ENCODE measurements at regions not wholly inside any gene's neighbourhood (a gene's known extent, or its start where the extent isn't known, plus 50 kb on each side); places are given as distances from the start of the nearest gene placed in this dataset.

DNA sequence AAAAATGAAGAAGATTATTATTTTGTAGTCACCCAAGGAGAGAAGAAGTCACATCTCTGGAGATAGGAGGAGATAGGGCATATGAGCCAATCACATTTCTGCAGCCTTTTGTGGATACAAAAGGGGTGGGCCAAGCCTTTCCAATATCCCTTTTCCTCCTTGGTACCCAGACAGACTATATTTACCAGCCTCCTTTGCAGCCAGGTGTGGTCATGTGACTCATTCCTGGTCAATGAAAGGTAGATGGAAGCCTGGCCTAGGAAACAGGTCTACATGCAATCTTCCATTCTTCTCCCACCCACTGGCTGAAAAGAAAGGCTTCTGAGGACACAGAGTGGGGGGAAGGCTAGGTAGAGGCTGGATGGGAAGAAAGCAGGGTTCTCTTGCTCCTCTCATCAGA lies 58.1 kb upstream of the ERG start:
- DNase-seq (ENCODE audit: low read depth) = no peak

DNA sequence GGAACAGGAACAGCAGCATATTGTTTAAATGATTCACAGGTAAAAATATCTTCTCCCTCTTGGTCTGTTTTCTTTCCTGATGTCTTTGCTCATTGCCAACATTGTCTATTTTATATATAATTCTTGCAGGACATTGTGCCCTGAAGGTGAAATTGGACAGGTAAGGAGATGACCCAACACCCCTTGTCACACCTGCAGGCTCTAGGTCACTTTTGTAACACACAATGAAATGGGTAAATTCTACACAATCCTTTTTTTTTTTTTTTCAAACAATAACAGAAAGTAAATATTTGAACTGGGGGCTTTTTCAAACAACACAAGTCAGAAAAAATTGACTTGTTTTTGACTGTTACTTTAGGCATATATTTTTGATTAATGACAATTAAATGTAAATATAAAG lies 62.9 kb upstream of the ERG start:
- no peak for DNase-seq (ENCODE audit: low read depth)

GRCh38 chr21:38561613-38562581 lies 63.6 kb upstream of the ERG start:
- DNase-seq (ENCODE audit: low read depth) = no peak

DNA sequence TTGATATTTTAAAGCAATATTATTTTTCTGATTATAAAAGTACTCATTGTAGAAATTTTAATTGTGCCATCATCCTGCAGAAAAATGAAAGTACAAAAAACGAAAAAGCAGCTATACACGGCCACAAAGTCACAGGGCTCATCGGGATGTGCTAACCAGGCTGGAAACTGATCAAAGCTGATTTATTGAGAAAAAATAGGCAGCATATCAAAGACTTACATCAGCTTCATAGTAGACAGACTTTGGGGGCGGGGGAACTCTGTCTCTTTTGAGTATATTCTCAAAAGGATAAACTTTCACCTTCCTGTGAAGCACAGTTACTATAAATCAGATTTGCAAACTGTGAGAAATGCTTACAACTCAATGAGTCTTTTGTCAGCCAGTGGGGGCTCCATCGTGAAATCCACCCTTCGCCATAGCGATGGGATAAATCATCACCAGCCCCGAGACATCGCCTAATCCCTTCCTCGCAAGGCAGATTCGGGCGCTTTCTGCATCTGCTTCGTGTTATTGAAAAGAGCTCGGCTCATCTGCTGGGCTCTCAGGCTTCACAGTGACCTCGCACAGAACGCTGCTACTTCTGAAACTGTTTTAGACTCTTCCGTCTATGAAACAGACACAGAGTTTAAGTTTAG lies 69.2 kb upstream of the ERG start:
- no peak for DNase-seq (ENCODE audit: low read depth)

DNA sequence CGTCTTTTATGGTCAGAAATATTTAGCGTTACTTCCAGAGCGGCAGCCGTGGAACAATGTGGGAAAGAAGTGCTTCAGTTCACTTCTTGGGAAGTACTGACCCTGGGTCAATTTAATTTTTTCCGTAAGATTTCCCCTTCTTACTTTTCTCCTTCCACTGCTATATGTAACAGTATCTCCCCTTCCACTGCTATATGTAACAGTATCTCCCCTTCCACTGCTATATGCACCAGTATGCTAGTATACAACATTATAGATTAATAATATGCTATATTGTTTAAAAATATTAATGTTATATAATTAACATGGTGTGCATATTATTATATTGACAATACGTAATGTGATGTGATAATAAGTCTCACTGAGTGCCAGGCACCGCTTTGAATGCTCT lies 69.7 kb upstream of the ERG start:
- DNase-seq (ENCODE audit: low read depth) = no peak

DNA sequence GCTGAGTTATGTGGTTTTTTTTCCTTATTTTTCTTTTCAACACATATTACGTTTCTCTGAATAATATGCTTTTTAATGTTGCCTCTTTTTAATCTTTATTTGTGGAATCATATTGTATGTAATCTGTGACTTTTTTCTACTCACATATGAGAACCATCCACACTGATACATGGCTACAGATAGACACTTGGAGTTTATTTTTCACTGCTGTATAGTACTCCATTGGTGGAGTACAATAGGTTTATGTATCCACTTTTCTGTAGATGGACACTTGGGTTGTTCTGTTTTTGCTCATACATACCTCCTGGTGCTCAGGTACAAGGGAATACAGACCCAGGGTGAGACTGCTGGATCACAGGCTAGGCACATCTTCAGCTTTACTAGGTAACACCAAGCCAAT lies 71.5 kb upstream of the ERG start:
- no peak for DNase-seq (ENCODE audit: low read depth)

DNA sequence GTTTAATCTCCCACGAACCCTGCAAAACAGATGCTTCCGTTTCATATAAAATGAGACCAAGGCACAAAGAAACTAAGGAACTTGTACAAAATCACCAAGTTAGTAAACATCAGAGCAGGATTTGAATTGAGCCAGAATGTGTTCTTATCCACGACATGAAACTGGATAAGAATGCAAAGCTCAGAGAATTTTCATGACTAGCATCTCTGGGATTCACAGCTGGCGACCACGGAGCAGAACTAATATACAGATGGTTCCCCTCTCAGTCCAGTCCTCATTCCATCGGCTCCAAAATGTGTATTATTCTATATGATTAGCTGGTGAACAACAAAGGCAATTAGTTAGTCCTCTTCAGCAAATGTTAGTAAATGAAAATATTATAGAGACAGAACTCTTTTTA lies 72.3 kb upstream of the ERG start:
- no peak for DNase-seq (ENCODE audit: low read depth)

DNA sequence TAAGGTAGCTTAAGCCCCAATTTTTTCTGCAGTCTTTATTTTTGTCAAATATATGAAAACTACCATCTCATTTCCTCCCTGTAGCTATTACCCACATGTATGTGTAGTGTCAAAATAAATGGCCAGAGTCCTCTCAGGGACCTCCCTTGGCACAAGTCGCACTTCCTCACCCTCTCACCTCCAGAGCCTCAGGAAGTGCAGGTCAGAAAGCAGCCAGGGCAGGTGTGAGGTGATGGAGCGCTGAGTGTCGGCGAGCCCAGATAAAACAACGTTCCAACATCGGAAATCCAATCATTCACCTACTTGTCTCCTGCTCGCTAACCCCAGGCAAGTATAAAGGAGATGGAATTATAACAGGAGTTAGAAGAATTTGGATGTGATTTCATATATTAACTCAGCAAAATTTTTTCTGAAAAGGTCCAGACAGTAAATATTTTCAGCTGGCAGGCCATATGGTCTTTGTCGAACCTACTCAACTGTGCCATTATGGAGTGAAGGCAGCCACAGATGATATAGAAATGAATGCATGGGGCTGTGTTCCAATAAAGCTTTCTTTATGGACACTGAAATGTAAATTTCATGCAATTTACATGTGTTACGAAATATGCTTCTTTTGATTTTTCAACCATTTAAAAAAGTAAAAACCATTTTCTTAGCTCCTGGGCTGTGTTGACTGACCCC lies 76.8 kb upstream of the ERG start:
- no peak for DNase-seq (ENCODE audit: low read depth)

DNA sequence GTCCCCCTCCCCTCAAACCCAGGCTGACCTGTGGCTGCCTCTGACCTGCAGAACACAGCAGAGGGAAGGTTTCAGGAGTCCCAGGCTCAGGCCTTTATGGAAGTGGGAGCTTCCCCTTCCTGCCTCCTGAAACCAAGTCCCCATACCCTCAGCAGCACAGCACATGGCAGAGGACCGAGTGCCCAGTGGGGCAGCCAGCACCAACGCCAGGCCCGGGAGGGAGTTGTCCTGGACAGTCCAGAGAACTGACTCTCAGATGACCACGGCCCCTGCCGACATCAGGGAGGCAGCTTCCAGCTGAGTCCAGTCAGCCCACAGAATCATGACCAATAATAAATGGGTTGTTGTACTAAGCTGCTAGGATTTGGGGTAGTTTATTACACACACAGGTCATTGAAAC lies 79.6 kb upstream of the ERG start:
- DNase-seq (ENCODE audit: low read depth) = no peak

GRCh38 chr21:38590449-38591217 lies 92.4 kb upstream of the ERG start:
- no peak for DNase-seq (ENCODE audit: low read depth)

GRCh38 chr21:38591218-38591537 lies 92.9 kb upstream of the ERG start:
- DNase-seq (ENCODE audit: low read depth) = no peak

GRCh38 chr21:38596264-38597042 lies 98.2 kb upstream of the ERG start:
- DNase-seq (ENCODE audit: low read depth) = no peak

GRCh38 chr21:38597421-38597820 lies 99.1 kb upstream of the ERG start:
- no peak for DNase-seq (ENCODE audit: low read depth)

GRCh38 chr21:38598413-38598812 lies 100.1 kb upstream of the ERG start:
- DNase-seq (ENCODE audit: low read depth) = no peak

GRCh38 chr21:38599381-38599975 lies 101.2 kb upstream of the ERG start:
- DNase-seq (ENCODE audit: low read depth) = no peak

DNA sequence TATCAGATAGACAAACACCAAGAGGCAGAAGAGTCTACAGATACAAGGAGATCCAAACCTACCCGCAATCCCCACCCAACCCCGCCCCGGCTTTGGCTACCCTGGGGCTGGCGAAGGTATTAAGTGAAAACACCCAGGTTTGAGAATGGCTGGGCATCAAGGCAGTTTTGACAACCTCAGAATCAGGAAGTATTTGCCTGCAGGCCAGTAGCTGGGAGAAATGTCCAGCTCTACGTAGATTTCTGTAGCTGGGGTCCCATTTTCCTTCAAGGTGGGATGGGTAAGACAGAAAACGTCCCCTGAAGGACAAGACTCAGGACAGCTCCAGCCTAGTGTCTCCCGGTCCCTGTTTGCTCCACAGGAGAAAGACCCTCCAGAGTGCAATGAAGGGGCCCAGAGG lies 101.8 kb upstream of the ERG start:
- no peak for DNase-seq (ENCODE audit: low read depth)

GRCh38 chr21:38605236-38605635 lies 107.0 kb upstream of the ERG start:
- DNase-seq (ENCODE audit: low read depth) = no peak

GRCh38 chr21:38609580-38609979 lies 111.3 kb upstream of the ERG start:
- no peak for DNase-seq (ENCODE audit: low read depth)

GRCh38 chr21:38610623-38611251 lies 112.5 kb upstream of the ERG start:
- DNase-seq (ENCODE audit: low read depth) = no peak

GRCh38 chr21:38611277-38611676 lies 113.0 kb upstream of the ERG start:
- DNase-seq (ENCODE audit: low read depth) = no peak

GRCh38 chr21:38613686-38614085 lies 115.4 kb upstream of the ERG start:
- no peak for DNase-seq (ENCODE audit: low read depth)

Data from activated T-cell treated with anti-CD3 and anti-CD28 coated beads for 24 hours (primary cell).